Psoas muscle (tissue), 7 donors: ENCODE measurements at regions not wholly inside any gene's neighbourhood (a gene's known extent, or its start where the extent isn't known, plus 50 kb on each side); places are given as distances from the start of the nearest gene placed in this dataset.
A peak's percentile ranks its signal among the peaks of the same experiment; 100 is the strongest.

Source experiments
- ATAC-seq, 4 donors: fragments of 200-7000 bp; cut with Tn5 transposase; one replicate each; pipeline ENCODE4 v1.9.1; 2020; ENCODE audit warnings: moderate library complexity in 3 of 4, mild to moderate bottlenecking in 2 of 4
- DNase-seq, 2 donors: peaks; one replicate each; pipeline ENCODE4 v3.0.0-alpha.2; 2020
- H3K27ac ChIP-seq: fragments of 200-600 bp; one replicate; pipeline ENCODE4 v1.8.0; 2022
- H3K27me3 ChIP-seq, 3 donors: fragments of 200-600 bp in 1 of 3; one replicate each; pipeline versions ENCODE4 v1.6.1 to v1.8.0; 2013 to 2022; ENCODE audit warnings: low read length in 2 of 3, mild to moderate bottlenecking in 2 of 3, moderate library complexity in 1 of 3; ENCODE audit not compliant: insufficient read depth in 3 of 3
- H3K36me3 ChIP-seq, 2 donors: fragments of 200-600 bp in 1 of 2; one replicate each; pipeline versions ENCODE4 v1.6.1 to v1.8.0; 2013 to 2022; ENCODE audit warnings: low read depth in 1 of 2, mild to moderate bottlenecking in 1 of 2, moderate library complexity in 1 of 2; ENCODE audit not compliant: insufficient read depth in 1 of 2
- H3K4me1 ChIP-seq: fragments of 200-600 bp; one replicate; pipeline ENCODE4 v1.8.0; 2022
- H3K4me3 ChIP-seq: fragments of 200-600 bp; one replicate; pipeline ENCODE4 v1.8.0; 2022; ENCODE audit warnings: mild to moderate bottlenecking
- H3K9me3 ChIP-seq: fragments of 200-600 bp; one replicate; pipeline ENCODE4 v1.8.0; 2022
- WGBS, 3 donors: extraction: QIAGEN DNeasy Blood & Tissue Kit; methylation state at CpG; one replicate each; pipeline versions ENCODE4 v1.1.6 to v1.1.7; 2013; 5-methylcytosine and 5-hydroxymethylcytosine counted together
- intact Hi-C, 2 donors: fragments of 100-400 bp; cut with DNase I; formaldehyde crosslinking; loops; one replicate each; pipeline versions ENCODE4 v1.11.0 to v1.14.2; 2022
- TF ChIP-seq, protein P1 (sequence below): fragments of 200-600 bp; IDR thresholded peaks from one replicate; pipeline ENCODE4 v1.8.0; 2022; ENCODE audit warnings: antibody characterized with exemption
- donor health status: healthy with polysubstance abuse.
- donor health status: DM: no; HTN: no; CAD: no; lungs with moderate emphysema.
- donor health status: Bipolar disorder and iron deficiency.
- donor health status: healthy.
- donor health status: DM: yes; HTN: yes; CAD: no.
- donor health status: DM: no; HTN: no; CAD: no.
- donor health status: DM: yes; HTN: yes; CAD: no.

DNA sequence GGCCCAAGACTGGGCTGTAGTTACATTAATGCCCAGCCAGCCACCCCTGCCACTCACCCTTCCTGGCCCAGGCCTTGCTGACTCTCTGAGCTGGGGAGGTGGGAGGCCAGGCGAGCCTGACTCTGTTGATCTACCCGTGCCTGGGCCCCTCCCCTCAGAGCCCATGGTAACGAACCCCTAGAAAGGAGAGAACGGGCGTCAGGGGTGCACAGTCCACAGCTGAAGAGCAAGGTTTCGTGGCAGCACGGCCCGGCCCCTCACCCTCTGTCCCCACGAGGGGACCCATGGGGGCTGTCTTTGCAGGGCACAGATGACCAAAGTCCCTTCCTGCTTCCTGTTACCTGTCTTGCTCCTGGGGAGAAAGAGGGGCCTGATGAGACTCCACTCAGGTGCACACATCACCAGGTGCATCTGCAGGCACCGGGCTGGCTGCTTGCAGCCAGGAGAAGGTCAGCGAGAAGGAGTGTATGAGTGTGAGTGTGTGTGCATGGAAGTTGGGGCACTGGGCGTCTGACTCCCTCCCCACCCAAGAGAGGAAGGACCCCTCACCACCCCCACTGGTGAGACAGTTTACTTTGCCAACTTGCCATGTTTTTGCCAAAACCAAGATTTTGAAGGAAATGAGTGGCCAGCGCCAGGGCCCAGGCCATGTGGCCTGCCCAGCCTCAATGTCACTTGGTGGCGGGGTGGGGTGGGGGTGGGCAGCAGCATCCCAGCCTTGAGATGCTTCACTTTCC, 359.1 kb downstream of the SEC14L1 start:
- no peaks in the 10 kb centered on the region for H3K9me3 ChIP-seq
- H3K27me3 ChIP-seq = no peaks in the 10 kb centered on the region
- DNase-seq (peak in 1 of 2 donors; percentile 41), ATAC-seq (no peak)
- H3K36me3 ChIP-seq = peaks cover 0 to 41% of the 10 kb centered on the region in 2 donors
- no peak overlapping the region for H3K4me3 ChIP-seq
- WGBS, 3 donors = 89 to 93% (median 91%) methylated on average over 14 of the region's 14 CpGs
- TF ChIP-seq, protein P1, sequence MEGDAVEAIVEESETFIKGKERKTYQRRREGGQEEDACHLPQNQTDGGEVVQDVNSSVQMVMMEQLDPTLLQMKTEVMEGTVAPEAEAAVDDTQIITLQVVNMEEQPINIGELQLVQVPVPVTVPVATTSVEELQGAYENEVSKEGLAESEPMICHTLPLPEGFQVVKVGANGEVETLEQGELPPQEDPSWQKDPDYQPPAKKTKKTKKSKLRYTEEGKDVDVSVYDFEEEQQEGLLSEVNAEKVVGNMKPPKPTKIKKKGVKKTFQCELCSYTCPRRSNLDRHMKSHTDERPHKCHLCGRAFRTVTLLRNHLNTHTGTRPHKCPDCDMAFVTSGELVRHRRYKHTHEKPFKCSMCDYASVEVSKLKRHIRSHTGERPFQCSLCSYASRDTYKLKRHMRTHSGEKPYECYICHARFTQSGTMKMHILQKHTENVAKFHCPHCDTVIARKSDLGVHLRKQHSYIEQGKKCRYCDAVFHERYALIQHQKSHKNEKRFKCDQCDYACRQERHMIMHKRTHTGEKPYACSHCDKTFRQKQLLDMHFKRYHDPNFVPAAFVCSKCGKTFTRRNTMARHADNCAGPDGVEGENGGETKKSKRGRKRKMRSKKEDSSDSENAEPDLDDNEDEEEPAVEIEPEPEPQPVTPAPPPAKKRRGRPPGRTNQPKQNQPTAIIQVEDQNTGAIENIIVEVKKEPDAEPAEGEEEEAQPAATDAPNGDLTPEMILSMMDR = no peak
- H3K27ac ChIP-seq = no peak overlapping the region
- intact Hi-C loops = loop anchor here in 1 of 2 donors (10.0 kb wide), 1 partner anchor 415 kb away; no protein-coding TSS in a partner anchor
- H3K4me1 ChIP-seq = no peaks in the 10 kb centered on the region

DNA sequence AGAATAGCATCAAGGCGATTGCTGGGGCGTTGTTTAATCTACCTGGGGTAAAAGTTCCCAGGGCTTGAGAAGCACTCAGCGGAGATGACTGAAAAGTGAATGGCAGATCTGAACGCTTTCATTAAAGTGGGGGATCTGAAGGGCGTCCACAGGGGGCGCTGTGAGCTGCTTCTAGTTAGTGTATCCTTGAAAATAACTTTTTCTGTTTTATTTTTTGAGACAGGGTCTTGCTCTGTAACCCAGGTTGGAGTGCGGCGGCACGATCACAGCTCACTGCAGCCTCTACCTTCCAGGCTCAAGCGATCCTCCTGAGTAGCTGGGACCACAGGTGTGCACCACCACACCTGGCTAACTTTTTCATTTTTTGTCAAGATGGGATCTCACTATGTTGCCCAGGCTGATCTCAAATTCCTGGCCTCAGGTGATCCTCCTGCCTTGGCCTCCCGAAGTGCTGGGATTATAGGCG, 360.4 kb downstream of the SEC14L1 start:
- Histone ChIP-seq H3K9me3 (no peaks in the 10 kb centered on the region), H3K4me1 (no peaks in the 10 kb centered on the region), H3K36me3 (peaks cover 0 to 33% of the 10 kb centered on the region in 2 donors), H3K4me3 (no peak overlapping the region), H3K27me3 (no peaks in the 10 kb centered on the region), H3K27ac (no peak overlapping the region)
- TF ChIP-seq, protein P1 = peak; percentile 22
- ATAC-seq (no peak), DNase-seq (peak in 1 of 2 donors; percentile 48)
- intact Hi-C loops = no loop called here
- 93 to 95% (median 95%) methylated on average over 12 of the region's 12 CpGs for WGBS, 3 donors

DNA sequence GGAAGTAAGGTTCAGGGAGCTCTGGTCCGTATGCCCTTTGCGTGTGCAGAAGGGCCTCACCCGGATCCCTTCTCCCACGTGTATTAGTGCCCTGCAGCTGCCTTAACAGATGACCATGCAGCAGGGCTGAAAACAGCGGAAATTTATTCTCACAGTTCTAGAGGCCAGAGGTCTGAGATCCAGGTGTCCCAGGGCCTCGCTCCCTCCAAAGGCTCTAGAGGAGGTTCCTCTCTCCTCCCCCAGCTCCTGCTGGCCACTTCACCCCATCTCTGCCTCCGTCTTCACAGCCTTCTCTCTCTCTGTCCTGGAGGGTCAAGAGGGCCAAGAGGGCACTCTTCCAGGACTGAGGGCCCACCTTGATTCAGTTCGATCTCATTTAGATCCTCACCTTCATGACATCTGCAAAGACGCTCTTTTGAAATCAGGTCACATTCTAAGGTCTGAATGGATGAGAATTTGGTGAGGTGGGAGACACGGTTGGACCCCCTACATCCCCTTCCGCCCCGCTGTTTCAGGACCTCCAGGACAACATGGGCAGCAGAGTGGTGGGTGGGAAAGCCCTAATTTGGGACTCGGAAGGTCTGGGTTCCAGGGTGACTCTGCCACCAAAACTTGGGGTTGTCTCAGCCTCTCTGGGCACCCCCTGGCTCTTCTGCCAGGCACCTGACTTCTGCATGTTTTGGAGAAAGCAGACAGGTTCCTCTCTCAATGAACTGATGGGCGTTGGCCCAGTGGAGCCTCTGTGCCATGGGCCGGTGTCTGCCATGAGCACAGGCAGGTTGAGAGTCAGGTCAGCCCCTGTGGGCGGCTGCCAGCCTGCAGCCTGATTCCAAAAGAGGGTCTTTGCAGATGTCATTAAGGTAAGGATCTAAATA, 361.2 kb downstream of the SEC14L1 start:
- Histone ChIP-seq H3K27me3 (no peaks in the 10 kb centered on the region), H3K4me1 (no peaks in the 10 kb centered on the region), H3K9me3 (no peaks in the 10 kb centered on the region), H3K36me3 (peaks cover 0 to 26% of the 10 kb centered on the region in 2 donors), H3K27ac (no peak overlapping the region), H3K4me3 (no peak overlapping the region)
- ATAC-seq (no peak), DNase-seq (peak in 1 of 2 donors; percentile 40)
- intact Hi-C loops = no loop called here
- TF ChIP-seq, protein P1 = no peak
- WGBS, 3 donors = 85 to 86% (median 86%) methylated on average over 16 of the region's 16 CpGs

DNA sequence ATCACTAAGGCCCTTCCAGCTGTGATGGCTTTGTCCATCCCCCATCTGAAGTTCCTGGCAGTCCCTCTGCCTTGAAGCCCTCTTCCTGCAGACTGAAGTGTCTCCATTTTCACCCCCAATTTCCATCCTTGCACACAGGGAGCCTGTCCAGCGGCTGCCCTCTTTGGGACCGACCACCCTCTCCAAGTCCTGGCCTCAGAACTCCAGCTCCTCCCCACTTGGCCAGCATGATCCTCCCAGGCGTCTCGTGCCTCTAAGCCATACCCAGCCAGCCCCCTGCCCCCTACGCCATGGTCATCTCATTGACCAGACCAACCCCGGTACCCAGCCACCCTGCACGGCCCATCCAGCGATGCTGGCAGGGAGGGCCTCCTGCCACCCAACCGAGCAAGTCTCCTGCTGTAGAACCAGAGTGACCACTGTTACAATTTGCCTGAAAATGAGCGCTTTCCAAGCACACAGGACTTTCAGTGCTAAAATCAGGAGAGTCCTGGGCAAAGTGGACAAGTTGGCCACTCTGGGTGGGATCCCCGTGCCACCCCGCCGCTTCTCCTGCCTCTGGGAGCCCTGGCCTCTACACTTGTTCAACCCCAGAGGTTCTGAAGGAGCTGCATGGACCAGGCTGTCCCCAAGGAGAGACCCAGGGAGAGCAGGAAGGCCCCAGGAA, 362.0 kb downstream of the SEC14L1 start:
- no peaks in the 10 kb centered on the region for H3K4me1 ChIP-seq
- intact Hi-C loops = no loop called here
- no peaks in the 10 kb centered on the region for H3K27me3 ChIP-seq
- no peak overlapping the region for H3K27ac ChIP-seq
- H3K36me3 ChIP-seq = peaks cover 0 to 23% of the 10 kb centered on the region in 2 donors
- H3K9me3 ChIP-seq = no peaks in the 10 kb centered on the region
- no peak overlapping the region for H3K4me3 ChIP-seq
- peak in 1 of 2 donors; percentile 52 for DNase-seq
- ATAC-seq = peak in 2 of 4 donors; percentile 4 to 14
- TF ChIP-seq, protein P1 = no peak
- WGBS, 3 donors = 74 to 83% (median 79%) methylated on average over 13 of the region's 13 CpGs
